ENCODE measurements at regions not wholly inside any gene's neighbourhood (a gene's known extent, or its start where the extent isn't known, plus 50 kb on each side); places are given as distances from the start of the nearest gene placed in this dataset.

DNA sequence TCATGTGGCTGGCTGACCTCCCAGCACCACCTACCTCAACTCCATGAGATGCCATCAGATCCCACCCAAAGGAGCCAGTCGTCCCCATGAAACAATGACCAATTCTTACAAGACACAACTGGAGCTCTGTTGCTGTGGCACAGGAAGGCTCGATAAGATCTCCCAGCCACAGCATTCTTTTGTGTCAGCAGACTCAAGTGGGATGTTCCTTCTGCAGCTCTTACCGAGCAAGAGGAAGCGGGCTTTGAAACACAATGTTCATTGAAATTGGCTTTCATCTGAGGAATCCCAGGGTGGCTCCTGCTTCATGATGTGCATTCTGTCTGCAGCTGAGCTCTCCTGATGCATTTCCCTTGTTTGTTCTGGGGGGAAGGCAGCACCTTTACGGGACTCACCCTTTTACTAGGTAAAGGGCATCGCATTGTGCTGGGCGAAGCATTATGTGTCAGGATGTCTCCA is 222.0 kb upstream of the SGK1 start:
- TF ChIP-seq, protein P1, sequence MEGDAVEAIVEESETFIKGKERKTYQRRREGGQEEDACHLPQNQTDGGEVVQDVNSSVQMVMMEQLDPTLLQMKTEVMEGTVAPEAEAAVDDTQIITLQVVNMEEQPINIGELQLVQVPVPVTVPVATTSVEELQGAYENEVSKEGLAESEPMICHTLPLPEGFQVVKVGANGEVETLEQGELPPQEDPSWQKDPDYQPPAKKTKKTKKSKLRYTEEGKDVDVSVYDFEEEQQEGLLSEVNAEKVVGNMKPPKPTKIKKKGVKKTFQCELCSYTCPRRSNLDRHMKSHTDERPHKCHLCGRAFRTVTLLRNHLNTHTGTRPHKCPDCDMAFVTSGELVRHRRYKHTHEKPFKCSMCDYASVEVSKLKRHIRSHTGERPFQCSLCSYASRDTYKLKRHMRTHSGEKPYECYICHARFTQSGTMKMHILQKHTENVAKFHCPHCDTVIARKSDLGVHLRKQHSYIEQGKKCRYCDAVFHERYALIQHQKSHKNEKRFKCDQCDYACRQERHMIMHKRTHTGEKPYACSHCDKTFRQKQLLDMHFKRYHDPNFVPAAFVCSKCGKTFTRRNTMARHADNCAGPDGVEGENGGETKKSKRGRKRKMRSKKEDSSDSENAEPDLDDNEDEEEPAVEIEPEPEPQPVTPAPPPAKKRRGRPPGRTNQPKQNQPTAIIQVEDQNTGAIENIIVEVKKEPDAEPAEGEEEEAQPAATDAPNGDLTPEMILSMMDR (conservative IDR thresholded peaks at IDR 0.05 in 1 of 2, IDR thresholded peaks at IDR 0.05 in 1 of 2; ENCODE audit: low read depth in 1 of 2, low read length in 2 of 2), result no peak
- TF ChIP-seq EZH2 (IDR thresholded peaks at IDR 0.05; ENCODE audit: low read length, missing control alignments), result no peak
